GM21515 (cell line): ENCODE measurements at regions not wholly inside any gene's neighbourhood (a gene's known extent, or its start where the extent isn't known, plus 50 kb on each side); places are given as distances from the start of the nearest gene placed in this dataset.

Experiments
- ATAC-seq: cut with Tn5 transposase; IDR thresholded peaks from one replicate; pipeline ENCODE4 v1.9.1; 2021; ENCODE audit not compliant: unreplicated experiment

DNA sequence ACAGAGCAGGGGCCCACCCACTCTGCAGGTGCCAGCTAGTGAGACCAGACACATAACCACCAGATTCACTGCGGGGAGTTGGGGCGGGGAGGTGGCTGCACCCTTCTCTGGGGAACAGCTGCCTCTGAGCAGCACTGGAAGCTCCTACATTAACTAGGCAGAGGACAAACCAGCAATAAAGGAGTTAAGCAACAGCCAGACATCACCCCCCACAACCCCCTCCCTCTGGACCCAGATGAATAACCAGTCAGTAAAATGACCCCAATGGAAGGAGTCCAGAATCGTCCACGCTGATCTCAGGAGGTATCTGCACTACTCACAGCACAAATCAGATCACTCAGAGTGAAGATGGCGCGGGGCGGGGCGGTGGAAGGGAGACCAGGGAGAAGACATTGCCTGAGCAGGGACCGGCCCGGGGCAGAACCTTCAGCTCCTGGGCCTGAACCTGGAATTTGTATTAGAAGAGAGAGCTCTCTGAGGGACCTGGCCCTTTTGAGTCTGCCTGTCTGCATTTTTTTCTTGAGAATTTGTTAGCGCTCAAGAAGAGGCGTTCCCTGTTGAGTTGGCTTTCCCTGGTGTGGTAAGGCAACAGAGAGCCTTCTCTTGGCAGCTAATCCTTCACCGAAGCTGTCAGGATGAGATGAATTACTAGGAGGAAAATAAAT is 125.5 kb upstream of the NCAM1 start:
- no peak for ATAC-seq

DNA sequence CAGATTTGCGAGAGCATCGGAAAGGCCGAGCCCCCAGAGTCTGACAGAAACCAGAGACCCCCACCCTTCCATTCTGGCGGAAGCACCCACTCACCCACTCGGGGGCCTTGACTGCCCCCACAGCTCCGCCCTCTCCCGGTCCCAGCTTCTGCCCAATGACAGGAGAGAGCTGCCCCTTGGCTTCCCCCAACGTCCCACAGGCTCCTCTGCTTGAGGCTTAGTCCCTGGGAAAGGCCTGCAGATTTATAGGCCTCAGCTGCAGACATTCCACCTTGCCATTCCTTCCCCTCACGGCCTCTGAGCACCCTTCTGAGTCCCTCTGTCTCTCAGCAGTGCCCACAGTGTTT is 125.0 kb upstream of the NCAM1 start:
- ATAC-seq, result no peak

DNA sequence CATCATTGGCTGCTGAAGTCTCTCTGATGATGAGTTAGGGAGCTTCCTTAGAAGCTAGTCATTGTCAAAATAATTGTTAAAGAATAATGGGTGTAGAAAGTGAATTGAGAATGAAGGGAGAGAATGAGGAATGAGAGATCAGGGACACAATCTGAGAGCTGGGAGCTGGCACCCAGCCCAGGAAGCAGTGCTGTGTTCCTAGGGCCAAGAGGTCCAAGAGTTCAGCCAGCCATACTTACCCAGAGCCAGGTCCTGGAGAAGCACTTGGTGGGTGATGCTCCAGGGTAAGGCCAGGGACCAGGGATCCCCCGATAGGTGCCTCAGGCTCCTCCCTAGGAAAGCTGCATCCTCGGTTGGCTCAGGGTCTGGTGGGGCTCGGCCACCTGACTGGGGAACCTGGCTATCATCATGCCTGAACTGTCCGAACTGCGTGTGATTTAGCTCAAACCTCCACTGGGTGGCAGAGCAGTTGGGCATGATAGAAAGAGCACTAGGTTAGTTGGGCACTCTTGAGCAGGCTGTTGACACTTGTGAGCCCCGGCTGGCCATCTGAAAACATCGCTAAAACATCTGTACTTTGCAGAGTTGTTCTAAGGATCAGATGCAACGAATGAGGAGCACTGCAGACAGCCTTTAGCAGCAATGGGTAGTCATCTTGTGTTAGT is 123.9 kb upstream of the NCAM1 start:
- ATAC-seq, result no peak

DNA sequence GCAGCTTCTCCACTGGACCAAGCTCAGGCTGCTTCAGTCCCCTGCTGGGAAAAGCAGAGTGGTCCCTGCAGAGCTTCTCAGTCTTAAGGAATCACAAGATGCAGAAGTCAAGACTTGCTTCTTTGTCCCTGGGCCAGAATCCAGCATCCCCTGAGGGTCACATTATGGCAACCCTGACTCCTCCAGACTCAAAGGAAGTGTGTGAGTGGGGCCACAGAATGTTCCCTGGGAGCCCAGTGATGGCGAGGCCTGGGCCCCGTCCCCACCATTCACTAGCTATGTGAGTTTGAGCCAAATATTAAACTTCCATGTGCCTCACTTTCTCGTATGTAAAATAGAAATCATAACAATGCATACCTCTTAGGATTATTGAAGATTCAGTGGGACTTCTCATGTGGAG is 122.2 kb upstream of the NCAM1 start:
- no peak for ATAC-seq

DNA sequence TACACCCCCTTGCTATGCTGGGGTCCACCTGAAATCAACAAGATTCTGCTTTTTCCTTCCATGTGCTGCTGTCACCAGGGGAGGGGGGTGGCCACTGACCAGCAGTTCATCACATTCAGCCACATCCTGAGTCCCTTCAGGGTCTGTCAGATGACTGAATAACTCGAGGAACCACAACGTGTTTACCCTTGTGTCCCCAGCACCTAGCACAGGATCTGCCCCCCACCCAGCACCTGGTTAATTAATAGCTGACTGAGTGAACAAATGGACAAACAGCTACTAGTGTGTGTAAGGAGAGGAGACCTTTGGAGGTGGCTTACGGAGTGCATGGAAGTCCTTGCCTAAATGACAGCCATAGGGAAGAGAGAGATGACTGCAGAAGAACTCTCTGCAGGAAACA is 119.5 kb upstream of the NCAM1 start:
- ATAC-seq, result no peak

DNA sequence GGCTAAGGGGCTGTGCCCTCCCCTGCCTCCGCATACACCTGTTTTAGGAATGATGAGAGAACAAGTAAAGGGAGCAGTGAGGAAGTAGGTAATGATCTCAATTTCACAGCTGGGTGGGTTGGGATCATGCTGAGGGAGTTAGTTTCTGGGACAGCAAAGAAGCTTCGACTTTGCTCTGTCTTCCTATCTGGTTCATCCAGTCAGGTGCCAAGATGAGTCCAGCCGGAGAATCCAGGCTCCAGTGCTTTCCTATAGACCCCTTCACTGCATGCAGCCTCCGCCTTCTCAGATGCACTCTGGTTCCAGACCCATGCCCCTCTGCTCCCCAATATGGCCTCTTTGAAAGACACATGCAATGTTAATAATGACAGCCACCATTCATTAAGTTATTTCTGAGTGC is 119.1 kb upstream of the NCAM1 start:
- ATAC-seq, result no peak

DNA sequence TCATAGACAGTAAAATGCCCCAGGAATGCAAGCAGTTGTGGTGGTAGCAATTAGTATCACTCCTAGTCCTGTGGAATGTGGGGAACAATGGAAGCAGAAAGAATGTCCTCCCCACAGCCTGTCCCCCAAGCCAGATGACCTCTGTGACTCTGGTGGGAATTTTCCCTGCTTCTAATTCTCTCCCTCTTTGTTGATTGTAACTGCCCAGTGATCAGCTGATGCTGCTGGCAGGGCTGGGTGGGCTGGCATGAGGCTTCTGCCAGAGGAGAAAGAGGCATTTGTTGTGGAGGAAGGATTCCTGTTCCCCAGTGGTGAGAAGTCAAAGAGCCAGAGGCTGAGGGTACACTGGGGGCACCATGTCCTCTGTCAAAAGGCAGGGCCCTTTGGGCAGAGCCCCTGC is 116.7 kb upstream of the NCAM1 start:
- no peak for ATAC-seq

DNA sequence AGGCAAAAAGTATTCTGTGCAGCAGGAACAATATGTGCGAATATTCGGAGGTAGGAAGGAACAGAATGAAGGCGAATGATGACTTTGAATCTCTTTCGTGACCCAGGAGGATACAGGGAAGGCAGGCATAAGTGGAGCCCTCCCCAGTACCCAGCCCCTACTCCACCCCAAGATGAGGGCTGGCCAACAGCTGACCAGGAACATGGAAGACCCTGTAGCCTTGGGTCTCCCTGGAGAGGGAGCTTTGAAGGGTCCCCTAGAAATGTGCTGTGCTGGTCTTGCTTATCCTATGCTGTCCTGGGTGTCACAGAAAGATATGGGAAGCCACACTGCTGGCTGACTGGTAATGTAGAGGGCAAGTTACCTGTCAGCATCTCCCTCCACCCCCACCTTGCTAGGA is 113.7 kb upstream of the NCAM1 start:
- no peak for ATAC-seq

DNA sequence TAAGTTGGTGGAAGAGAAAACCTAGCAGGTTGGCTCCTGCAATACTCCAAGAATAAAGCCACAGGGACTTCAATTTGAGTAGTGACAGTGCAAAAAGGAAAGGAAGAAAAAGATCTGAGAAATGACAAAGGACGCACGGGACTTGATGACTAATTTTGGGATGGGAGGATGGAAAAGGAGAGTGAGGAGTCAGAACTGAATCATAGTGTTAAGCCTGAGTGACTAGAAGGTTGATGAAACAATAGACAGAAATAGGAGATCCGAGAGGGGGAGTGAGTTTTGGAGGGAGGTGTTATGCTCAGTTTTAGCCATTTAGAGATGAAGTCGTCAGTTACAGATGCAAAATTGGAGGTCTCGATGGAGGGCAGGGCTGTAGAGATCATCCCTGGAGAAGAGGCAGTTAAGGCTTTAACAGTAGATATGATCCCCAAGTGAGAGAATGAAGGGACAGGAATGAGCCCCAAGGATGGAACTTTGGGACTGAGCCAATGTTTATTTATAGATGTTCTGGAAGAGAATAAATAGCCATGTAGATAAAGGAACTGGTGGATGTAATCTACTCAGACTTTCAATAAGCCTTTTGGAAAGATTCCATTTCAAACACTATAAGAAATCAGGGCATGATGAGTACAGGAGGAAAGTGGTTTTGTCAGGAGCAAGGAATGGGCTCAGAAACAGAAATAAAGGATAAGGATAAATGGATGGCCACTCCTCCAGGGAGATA is 108.9 kb upstream of the NCAM1 start:
- no peak for ATAC-seq

DNA sequence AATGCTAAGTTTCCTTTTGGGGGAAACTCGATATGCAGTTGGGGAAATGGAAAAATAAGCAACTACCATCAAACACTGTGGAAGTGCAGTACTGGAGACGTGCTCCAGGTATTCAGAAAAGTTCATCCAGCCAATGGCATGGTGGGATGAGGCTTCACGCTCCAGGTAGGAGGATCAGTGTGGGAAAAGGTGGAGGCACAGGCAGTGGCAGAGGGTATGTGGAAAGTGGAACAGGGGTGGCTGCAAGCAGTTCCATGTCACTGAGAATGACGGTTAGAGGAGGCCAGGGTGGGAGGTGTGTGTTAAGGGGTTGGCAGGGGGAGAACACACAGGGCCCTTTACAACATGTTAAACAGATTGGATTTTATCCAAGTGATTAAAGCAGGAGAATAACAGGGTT is 105.1 kb upstream of the NCAM1 start:
- ATAC-seq, result no peak

DNA sequence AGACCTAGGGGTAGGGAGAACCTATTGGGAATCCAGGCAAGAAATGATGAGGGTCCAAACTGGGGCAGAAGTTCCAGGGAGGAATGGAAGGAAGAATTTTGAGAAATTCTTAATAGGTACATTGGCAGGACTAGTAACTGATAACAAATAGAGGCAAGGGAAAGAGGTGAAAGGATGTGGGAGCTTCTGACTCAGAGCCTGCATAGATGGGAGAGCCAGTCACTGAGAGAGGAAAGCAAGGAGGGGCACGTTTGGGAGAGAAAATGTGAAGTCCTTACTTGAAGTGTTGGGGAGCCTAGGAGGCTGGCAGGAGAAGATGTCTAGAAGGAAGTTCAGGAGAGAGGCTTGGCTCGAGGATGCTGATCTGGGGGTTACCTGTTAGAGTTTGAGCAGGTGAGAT is 104.6 kb upstream of the NCAM1 start:
- no peak for ATAC-seq

DNA sequence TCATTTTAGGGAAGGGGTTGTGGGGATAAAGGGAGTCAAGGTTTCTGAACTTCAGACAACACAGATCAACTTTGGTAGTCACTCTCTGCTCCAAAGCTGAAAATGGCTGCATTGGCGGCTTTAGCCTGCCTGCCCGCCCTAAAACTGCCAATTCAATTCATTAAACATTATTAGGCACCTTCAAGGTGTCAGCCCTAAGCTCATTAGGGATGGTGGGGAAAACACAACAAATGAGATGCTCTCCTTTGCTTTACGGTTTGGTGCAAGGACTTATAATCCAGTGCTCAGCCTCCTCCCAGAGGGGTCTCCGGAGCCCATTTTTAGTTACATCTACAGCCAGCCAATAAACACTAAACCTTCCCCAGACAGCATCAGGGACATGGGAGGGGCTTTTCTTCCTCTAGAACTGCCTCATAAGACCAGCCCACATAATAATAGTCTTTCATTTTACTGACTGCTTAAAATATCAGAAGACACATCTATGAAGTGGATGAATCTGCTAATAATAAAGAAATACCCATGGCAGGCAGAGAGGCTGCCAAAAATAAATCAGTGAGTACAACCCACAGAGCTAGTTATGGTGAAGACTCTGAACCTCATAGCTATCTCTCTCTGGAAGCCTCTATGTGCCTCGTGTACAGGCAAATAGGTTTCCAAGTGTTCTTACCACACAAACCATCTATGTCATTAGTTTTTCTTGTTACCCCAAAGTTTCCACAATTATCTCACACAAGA is 102.8 kb upstream of the NCAM1 start:
- ATAC-seq, result no peak

DNA sequence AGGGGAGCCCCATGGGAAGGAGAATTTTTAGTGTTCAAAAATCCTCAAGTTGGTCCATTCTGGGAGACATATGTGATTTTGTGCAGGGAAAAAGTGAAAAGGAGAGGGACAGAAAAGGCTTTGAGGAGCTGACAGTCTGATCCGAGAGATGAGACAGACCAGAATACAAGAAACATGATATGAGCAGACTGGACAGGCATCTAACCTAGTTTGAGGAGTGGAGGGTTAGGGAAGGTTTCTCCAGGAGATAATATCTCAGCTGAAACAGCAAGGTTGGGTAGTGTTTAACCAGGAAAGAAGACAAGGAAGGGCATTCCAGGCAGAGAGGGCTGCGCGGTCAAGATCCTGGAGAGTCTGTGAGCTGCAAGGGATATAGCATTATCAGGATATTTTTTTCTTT is 101.4 kb upstream of the NCAM1 start:
- ATAC-seq, result no peak

DNA sequence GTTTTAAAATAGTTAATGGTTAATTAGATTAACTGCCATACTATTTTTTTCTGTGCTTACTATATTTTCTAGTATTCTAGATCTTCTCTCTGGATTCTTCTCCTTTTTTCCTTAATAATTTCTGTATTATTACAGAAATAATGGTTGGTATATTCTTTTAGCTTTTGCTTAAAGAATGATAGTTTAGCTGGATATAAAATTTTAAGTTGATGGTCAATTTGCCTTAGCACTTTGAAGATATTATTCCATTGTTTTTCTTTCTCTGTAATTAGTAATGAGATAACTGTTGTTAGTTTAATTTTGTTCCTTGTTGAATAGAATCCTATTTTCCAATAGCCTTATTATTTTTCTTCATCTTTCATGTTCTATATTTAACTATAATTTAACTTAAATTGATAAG is 99.9 kb upstream of the NCAM1 start:
- ATAC-seq, result no peak

DNA sequence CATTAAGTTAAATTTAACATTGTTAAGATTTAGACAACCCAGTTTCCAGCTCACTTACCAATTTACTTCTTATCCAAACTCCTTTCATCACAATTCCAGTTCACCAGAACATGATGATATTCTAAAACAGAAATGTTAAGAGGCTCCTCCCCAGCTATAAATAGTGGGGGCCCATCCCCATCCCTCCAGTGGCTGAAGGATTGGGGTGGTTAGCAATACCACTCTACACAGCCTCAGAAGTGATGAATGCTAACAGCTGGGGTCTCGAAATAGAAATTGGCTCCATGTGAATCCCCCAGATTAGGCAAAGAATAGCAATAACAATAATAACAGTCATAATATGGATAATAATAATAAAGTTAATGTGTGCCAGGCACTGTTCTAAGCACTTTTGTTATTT is 97.9 kb upstream of the NCAM1 start:
- ATAC-seq, result no peak

DNA sequence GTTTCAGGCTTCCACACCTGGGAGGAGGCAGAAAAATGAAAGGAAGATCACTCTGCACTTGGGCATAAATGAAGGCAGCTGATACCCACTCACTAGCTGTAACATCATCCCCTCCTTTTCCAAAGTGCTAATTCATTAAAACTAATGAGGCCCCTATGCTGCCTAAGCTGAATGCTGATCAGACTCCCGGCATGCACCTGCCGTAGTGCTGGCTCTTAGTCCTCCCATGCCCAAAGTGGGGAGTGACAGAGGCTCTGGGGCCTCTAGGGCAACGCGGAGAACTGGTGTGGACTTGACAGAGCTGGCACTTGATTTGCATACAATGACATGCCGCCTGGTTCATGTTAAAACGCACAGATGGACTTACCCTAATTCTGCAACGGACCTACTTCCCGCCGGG is 96.5 kb upstream of the NCAM1 start:
- ATAC-seq, result no peak

DNA sequence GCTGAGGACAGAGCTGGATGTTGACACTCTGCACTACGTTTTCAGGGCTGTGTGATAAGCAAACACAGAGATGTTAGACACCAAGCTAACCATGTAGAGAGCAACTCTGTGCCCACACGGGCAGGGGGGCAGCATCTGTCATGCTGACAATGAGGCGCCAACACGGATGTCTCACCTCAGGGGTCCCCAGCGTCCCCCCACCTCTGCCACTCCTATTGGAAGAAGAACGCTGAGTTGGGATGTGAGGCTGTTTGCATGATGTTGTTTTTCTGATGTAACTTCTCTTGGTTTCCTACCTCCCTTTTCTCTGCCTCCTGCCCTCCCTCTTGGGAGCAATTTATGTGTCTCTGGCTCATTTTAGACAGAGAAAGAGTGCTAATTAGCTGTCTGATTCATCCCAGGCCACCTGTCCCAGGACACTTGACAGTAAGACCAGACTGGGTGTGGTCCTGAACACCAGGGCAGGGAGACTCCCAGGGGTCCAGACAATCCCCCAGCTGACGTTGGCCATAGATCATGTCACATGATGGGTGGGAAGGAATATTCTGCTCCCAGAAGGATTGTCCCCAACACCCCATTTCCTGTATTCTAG is 89.2 kb upstream of the NCAM1 start:
- ATAC-seq, result no peak

DNA sequence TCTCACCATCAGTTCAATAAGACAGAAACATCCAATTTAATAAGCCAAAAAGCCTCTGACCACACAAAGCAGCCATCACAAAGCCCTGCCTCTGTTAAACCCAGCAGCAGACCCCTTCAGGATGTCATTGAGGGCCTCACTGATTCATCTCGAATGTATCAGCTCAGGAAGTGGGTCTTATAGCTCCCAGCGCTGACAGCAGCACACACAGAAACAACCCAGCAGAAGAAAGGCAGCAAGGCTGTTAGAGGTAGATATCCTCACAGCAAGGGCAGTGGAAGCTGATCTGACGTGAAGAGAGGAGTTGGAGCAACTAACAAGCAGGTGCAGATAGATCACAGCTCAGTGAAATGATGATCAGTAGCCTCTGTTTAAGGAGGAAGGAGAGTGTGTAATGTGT is 86.2 kb upstream of the NCAM1 start:
- ATAC-seq, result no peak

DNA sequence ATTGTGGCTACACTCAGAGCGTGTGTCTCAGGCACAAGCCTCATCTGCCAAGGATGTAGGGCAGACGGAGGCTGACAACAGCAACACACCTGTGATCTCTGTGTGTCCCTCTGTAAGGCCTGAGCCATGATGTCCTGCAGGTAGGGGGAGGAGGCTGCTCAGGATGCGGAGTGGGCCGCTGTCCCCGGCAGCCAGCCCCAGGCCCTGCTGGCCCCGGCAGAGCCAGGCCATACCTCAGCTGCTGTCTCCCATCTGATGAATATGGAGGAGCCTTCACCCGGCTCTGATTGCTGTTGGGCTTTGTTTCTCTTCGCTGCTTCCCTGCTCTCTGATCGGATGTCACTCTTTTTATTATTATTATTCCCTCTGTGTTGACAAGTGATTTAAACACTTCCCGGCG is 83.6 kb upstream of the NCAM1 start:
- no peak for ATAC-seq

DNA sequence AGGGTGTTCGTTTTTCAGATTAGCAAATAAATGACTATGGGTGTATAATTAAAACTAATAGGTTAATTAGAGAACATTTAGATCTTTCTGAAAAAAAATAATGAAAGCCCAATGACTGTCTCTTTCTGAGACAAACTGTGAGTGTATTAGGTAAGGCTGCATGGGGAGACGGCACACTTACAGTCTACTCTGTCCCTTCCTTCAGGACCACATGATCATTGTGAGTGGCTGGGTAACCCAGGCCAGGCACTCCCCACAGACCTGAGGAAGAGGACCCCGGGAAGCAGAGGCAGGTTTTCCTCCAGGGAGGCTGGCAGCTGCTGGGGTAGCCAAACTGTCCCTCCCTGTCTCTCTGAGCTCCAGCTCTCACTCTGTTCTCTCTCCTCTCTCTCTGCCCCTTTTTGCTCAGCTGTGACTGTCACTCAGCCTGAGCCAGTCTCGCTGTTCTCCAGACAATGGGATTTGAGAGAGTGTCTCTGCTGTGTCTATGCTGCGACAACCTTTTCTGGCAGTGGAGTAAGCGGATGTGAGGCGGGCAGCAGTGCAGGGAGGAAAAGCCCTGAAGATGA is 83.1 kb upstream of the NCAM1 start:
- no peak for ATAC-seq

DNA sequence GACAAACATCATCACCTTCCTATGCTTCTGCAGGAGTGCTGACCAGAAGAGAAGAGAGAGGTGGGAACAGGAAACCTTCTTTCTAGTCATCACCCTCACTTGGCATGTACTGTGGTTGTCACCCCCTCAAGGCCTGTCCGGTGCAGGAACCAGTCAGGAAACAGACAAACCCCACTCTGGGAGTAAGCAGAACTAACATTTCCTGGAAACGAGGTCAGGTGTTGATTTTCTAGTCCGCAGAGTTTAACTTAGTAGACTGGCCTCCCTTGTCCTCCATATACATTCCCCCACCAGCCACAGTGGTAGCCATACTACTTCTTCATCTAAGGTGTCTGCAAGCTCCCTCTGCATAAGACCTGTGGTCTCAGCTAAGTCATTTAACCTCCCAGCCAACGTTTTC is 80.7 kb upstream of the NCAM1 start:
- no peak for ATAC-seq
